UCSD-AML1 (cell line): ENCODE measurements at regions not wholly inside any gene's neighbourhood (a gene's known extent, or its start where the extent isn't known, plus 50 kb on each side); places are given as distances from the start of the nearest gene placed in this dataset.

Experiments
- DNase-seq: peaks from one replicate; lab custom pipeline; 2025; ENCODE audit not compliant: unreplicated experiment; lab: John Stamatoyannopoulos, UW

- no peak for DNase-seq
Measured at GRCh38 chr12:76259106-76259505, 89.1 kb downstream of the BBS10 start.

GRCh38 chr12:76256904-76257303 is 91.3 kb downstream of the BBS10 start:
- no peak for DNase-seq

GRCh38 chr12:76256321-76256720 is 91.9 kb downstream of the BBS10 start:
- no peak for DNase-seq

GRCh38 chr12:76255692-76256091 is 92.5 kb downstream of the BBS10 start:
- DNase-seq, result no peak

- no peak for DNase-seq
Measured at GRCh38 chr12:76255281-76255680, 92.9 kb downstream of the BBS10 start.

GRCh38 chr12:76252031-76252430 is 96.2 kb downstream of the BBS10 start:
- DNase-seq, result no peak

GRCh38 chr12:76250256-76250655 is 98.0 kb downstream of the BBS10 start:
- no peak for DNase-seq

- DNase-seq, result no peak
Measured at GRCh38 chr12:76249501-76249900, 98.7 kb downstream of the BBS10 start.

GRCh38 chr12:76247992-76248391 is 100.2 kb downstream of the BBS10 start:
- DNase-seq, result no peak

GRCh38 chr12:76247026-76247646 is 101.1 kb downstream of the BBS10 start:
- DNase-seq, result no peak

- DNase-seq, result no peak
Measured at GRCh38 chr12:76246611-76247010, 101.6 kb downstream of the BBS10 start.

- DNase-seq, result no peak
Measured at GRCh38 chr12:76244300-76244699, 103.9 kb downstream of the BBS10 start.

- DNase-seq, result no peak
Measured at GRCh38 chr12:76242813-76243550, 105.2 kb downstream of the BBS10 start.

- no peak for DNase-seq
Measured at GRCh38 chr12:76241371-76241770, 106.8 kb downstream of the BBS10 start.

GRCh38 chr12:76240281-76240680 is 107.9 kb downstream of the BBS10 start:
- DNase-seq, result no peak

GRCh38 chr12:76238688-76239087 is 109.5 kb downstream of the BBS10 start:
- no peak for DNase-seq

GRCh38 chr12:76237086-76237701 is 111.0 kb downstream of the BBS10 start:
- DNase-seq, result no peak

- no peak for DNase-seq
Measured at GRCh38 chr12:76236640-76237039, 111.6 kb downstream of the BBS10 start.

- DNase-seq, result no peak
Measured at GRCh38 chr12:76234741-76235140, 113.5 kb downstream of the BBS10 start.

- DNase-seq, result no peak
Measured at GRCh38 chr12:76232013-76232412, 116.2 kb downstream of the BBS10 start.

GRCh38 chr12:76226956-76227355 is 121.3 kb downstream of the BBS10 start:
- DNase-seq, result no peak

GRCh38 chr12:76226397-76226796 is 121.8 kb downstream of the BBS10 start:
- DNase-seq, result no peak
